Spleen (tissue), 7 donors: ENCODE measurements at regions not wholly inside any gene's neighbourhood (a gene's known extent, or its start where the extent isn't known, plus 50 kb on each side); places are given as distances from the start of the nearest gene placed in this dataset.

Source experiments
- CTCF ChIP-seq, 11 experiments: fragments of 200-600 bp in 7 of 11; fragments of 450-650 bp in 4 of 11; sonication (generic) in 4 of 11; IDR thresholded peaks in 8 of 11; conservative IDR thresholded peaks in 3 of 11; 1 replicate in 7 of 11; 2 replicates in 4 of 11; pipeline versions ENCODE4 v1.4.0 to v1.8.0; 2016 to 2021; ENCODE audit warnings: antibody characterized with exemption in 11 of 11, inconsistent platforms in 4 of 11, mild to moderate bottlenecking in 1 of 11
- POLR2A ChIP-seq, 3 donors: fragments of 450-650 bp; IDR thresholded peaks; one replicate each; pipeline ENCODE4 v1.5.1; 2017; ENCODE audit warnings: antibody characterized with exemption in 3 of 3, mild to moderate bottlenecking in 1 of 3
- POLR2AphosphoS5 ChIP-seq, 3 donors: sonication (generic); formaldehyde crosslinking; IDR thresholded peaks; one replicate each; pipeline ENCODE4 v1.5.1; 2017; ENCODE audit warnings: antibody characterized with exemption in 3 of 3
- donor health status: DM: no; HTN: no; CAD: no; lungs with moderate emphysema.
- donor health status: DM: no; HTN: no; CAD: no.
- donor health status: DM: no; HTN: no; CAD: no.

- no peak for TF ChIP-seq CTCF (IDR thresholded peaks at IDR 0.05 in 8 of 11, conservative IDR thresholded peaks at IDR 0.05 in 3 of 11)
- TF ChIP-seq POLR2AphosphoS5 (IDR thresholded peaks at IDR 0.05): no peak
- no peak for TF ChIP-seq POLR2A (IDR thresholded peaks at IDR 0.05)
Observed at GRCh38 chr10:9285690-9286089, 1231.2 kb downstream of the GATA3 start.
